ENCODE measurements at regions not wholly inside any gene's neighbourhood (a gene's known extent, or its start where the extent isn't known, plus 50 kb on each side); places are given as distances from the start of the nearest gene placed in this dataset.

GRCh38 chr3:73908218-73908617, 283.5 kb upstream of the PDZRN3 start:
- intact Hi-C loops (cut with DNase I; ENCODE audit: low total_unique reads): no loop called here
- Histone ChIP-seq H3K27ac (no peak overlapping the region), H3K9me3 (peaks cover 0 to 10% (median 2%) of the 10 kb centered on the region in 8 donors), H3K27me3 (replicated peaks in 1 of 7) (no peaks in the 10 kb centered on the region), H3K36me3 (no peaks in the 10 kb centered on the region), H3K4me3 (no peak overlapping the region), H3K4me1 (no peaks in the 10 kb centered on the region)
- 72 to 91% (median 79%) methylated on average over 3 of the region's 3 CpGs for WGBS, 5 donors
- DNase-seq: no peak
- TF ChIP-seq POLR2A (IDR thresholded peaks at IDR 0.05) (no peak), CTCF (IDR thresholded peaks at IDR 0.05 in 8 of 11, conservative IDR thresholded peaks at IDR 0.05 in 3 of 11) (no peak), POLR2AphosphoS5 (IDR thresholded peaks at IDR 0.05) (no peak)

GRCh38 chr3:73901686-73902085, 276.9 kb upstream of the PDZRN3 start:
- Histone ChIP-seq H3K27ac (no peak overlapping the region), H3K27me3 (replicated peaks in 1 of 7) (no peaks in the 10 kb centered on the region), H3K36me3 (no peaks in the 10 kb centered on the region), H3K4me1 (no peaks in the 10 kb centered on the region), H3K4me3 (no peak overlapping the region), H3K9me3 (peaks cover 0 to 10% (median 0%) of the 10 kb centered on the region in 8 donors)
- DNase-seq: no peak
- TF ChIP-seq CTCF (IDR thresholded peaks at IDR 0.05 in 8 of 11, conservative IDR thresholded peaks at IDR 0.05 in 3 of 11) (no peak), POLR2AphosphoS5 (IDR thresholded peaks at IDR 0.05) (no peak), POLR2A (IDR thresholded peaks at IDR 0.05) (no peak)
- WGBS, 5 donors: 59 to 75% (median 72%) methylated on average over 2 of the region's 2 CpGs
- intact Hi-C loops (cut with DNase I; ENCODE audit: low total_unique reads): no loop called here

- H3K4me1 ChIP-seq: no peaks in the 10 kb centered on the region
- H3K4me3 ChIP-seq: no peak overlapping the region
- TF ChIP-seq CTCF (IDR thresholded peaks at IDR 0.05 in 8 of 11, conservative IDR thresholded peaks at IDR 0.05 in 3 of 11) (no peak), POLR2AphosphoS5 (IDR thresholded peaks at IDR 0.05) (no peak), POLR2A (IDR thresholded peaks at IDR 0.05) (no peak)
- no peak overlapping the region for H3K27ac ChIP-seq
- WGBS, 5 donors: 83 to 93% (median 89%) methylated on average over 3 of the region's 3 CpGs
- peaks cover 0 to 2% (median 0%) of the 10 kb centered on the region in 8 donors for H3K9me3 ChIP-seq
- intact Hi-C loops (cut with DNase I; ENCODE audit: low total_unique reads): no loop called here
- no peak for DNase-seq
- H3K36me3 ChIP-seq: no peaks in the 10 kb centered on the region
- no peaks in the 10 kb centered on the region for H3K27me3 ChIP-seq (replicated peaks in 1 of 7)
These were observed 269.9 kb upstream of the PDZRN3 start for GRCh38 chr3:73894474-73895213.

GRCh38 chr3:73893089-73893488, 268.3 kb upstream of the PDZRN3 start:
- no peak for DNase-seq
- peaks cover 0 to 2% (median 0%) of the 10 kb centered on the region in 8 donors for H3K9me3 ChIP-seq
- WGBS, 5 donors: 85 to 96% (median 91%) methylated on average over 2 of the region's 2 CpGs
- TF ChIP-seq POLR2AphosphoS5 (IDR thresholded peaks at IDR 0.05): no peak
- no peak for TF ChIP-seq POLR2A (IDR thresholded peaks at IDR 0.05)
- TF ChIP-seq CTCF (IDR thresholded peaks at IDR 0.05 in 8 of 11, conservative IDR thresholded peaks at IDR 0.05 in 3 of 11): no peak
- no peaks in the 10 kb centered on the region for H3K27me3 ChIP-seq (replicated peaks in 1 of 7)
- intact Hi-C loops (cut with DNase I; ENCODE audit: low total_unique reads): no loop called here
- H3K27ac ChIP-seq: no peak overlapping the region
- no peaks in the 10 kb centered on the region for H3K4me1 ChIP-seq
- no peak overlapping the region for H3K4me3 ChIP-seq
- H3K36me3 ChIP-seq: no peaks in the 10 kb centered on the region
